ENCODE measurements at regions not wholly inside any gene's neighbourhood (a gene's known extent, or its start where the extent isn't known, plus 50 kb on each side); places are given as distances from the start of the nearest gene placed in this dataset.

DNA sequence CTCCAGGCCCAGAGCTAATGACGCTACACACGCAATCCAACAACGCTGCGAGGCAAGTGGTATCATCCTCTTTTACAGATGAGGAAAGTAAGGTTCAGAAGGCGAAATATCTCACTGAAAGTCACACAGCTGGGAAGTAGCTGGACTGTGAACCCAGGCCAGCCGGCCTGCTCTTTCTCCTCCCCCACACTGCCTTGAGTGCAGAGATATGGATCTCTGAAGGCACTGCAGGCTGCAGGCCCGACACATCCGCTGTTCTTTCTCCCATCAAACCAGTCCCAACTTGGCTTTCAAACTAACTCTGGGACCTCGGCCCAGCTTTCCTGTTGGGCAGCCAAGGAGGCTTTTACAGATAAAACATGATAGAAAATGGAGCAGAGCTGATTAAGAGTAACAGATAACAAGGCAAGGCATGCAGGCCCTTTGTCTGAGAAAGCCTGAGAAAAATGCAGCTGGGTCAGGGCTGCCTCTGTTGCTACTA lies 64.0 kb upstream of the PTPRJ start:
- FAIRE-seq (peak; percentile 51), ATAC-seq (peak; percentile 66), DNase-seq (ENCODE audit: extremely low read depth in 1 of 4, low spot score in 3 of 4) (peak; percentile 45 to 86 (median 62))
- no peaks in the 10 kb centered on the region for H3K9me1 ChIP-seq (ENCODE audit: control insufficient read depth, insufficient read depth, low read length)
- WGBS (ENCODE audit: insufficient coverage, low coverage, missing lambda C conversion rate): 3% methylated on average over 9 of the region's 9 CpGs
- H3K9ac ChIP-seq (ENCODE audit: insufficient read depth in 1 of 2, low read depth in 2 of 2, low read length in 2 of 2): peak overlapping the region; percentile 17 to 46; a peak in 3 of 4 replicates
- H3K4me1 ChIP-seq (replicated peaks in 1 of 2; ENCODE audit: control insufficient read depth in 2 of 2, insufficient read depth in 2 of 2, low read length in 2 of 2): peaks cover 32 to 51% of the 10 kb centered on the region in 2 experiments
- in situ Hi-C loops (cut with MboI): no loop called here
- no peaks in the 10 kb centered on the region for H3K36me3 ChIP-seq (ENCODE audit: control insufficient read depth, insufficient read depth, low read length)
- no TSS peak for BruUV-seq (replicated peaks)
- H3K79me2 ChIP-seq (ENCODE audit: control insufficient read depth, insufficient read depth, low read length): no peaks in the 10 kb centered on the region
- CTCF ChIA-PET (ENCODE audit: low intra/inter-chr PET ratio): no interaction called here
- no peaks in the 10 kb centered on the region for H3K27me3 ChIP-seq (ENCODE audit: control insufficient read depth in 2 of 2, insufficient read depth in 2 of 2, low read length in 2 of 2)
- H4K20me1 ChIP-seq (replicated peaks; ENCODE audit: control insufficient read depth, insufficient read depth, low read length): no peaks in the 10 kb centered on the region
- intact Hi-C loops (cut with micrococcal nuclease): no loop called here
- no peaks in the 10 kb centered on the region for H3K9me3 ChIP-seq (replicated peaks; ENCODE audit: control insufficient read depth, insufficient read depth, low read depth, low read length)
- no peak overlapping the region for H3K4me3 ChIP-seq
- peak overlapping the region; percentile 57 for H3K4me2 ChIP-seq (ENCODE audit: insufficient read depth, low read length)
- peak overlapping the region; percentile 68 for H2AFZ ChIP-seq (ENCODE audit: low read depth, low read length)
- POLR2A ChIA-PET: interaction anchor here (0.6 to 1.5 kb wide), 2 partner anchors 9 to 99 kb away, joined by 3 to 7 read pairs; no protein-coding TSS in a partner anchor
- peak overlapping the region; percentile 55 for H3K27ac ChIP-seq (ENCODE audit: extremely low read depth, low read depth, low read length)
- TF ChIP-seq TRIM24 (IDR thresholded peaks at IDR 0.05): 0 out of 4 replicates have a peak, but pooled peaks of 1 of the 2 experiments have one; percentile 50
- 0 out of 2 replicates have a peak, but pooled peaks have one; percentile 17 for TF ChIP-seq SMARCC2 (IDR thresholded peaks at IDR 0.05; ENCODE audit: low read depth)
- peak; percentile 76 for TF ChIP-seq SMARCE1 (IDR thresholded peaks at IDR 0.05)
- no peak for TF ChIP-seq ZNF717 (CRISPR knock-in tag; IDR thresholded peaks at IDR 0.05)
- TF ChIP-seq, protein P1, sequence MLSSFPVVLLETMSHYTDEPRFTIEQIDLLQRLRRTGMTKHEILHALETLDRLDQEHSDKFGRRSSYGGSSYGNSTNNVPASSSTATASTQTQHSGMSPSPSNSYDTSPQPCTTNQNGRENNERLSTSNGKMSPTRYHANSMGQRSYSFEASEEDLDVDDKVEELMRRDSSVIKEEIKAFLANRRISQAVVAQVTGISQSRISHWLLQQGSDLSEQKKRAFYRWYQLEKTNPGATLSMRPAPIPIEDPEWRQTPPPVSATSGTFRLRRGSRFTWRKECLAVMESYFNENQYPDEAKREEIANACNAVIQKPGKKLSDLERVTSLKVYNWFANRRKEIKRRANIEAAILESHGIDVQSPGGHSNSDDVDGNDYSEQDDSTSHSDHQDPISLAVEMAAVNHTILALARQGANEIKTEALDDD (IDR thresholded peaks at IDR 0.05): no peak
- no peak for TF ChIP-seq PHTF2 (CRISPR knock-in tag; IDR thresholded peaks at IDR 0.05)
- 0 out of 2 replicates have a peak, but pooled peaks have one; percentile 14 for TF ChIP-seq MECOM (CRISPR knock-in tag; IDR thresholded peaks at IDR 0.05)
- TF ChIP-seq, protein P2, sequence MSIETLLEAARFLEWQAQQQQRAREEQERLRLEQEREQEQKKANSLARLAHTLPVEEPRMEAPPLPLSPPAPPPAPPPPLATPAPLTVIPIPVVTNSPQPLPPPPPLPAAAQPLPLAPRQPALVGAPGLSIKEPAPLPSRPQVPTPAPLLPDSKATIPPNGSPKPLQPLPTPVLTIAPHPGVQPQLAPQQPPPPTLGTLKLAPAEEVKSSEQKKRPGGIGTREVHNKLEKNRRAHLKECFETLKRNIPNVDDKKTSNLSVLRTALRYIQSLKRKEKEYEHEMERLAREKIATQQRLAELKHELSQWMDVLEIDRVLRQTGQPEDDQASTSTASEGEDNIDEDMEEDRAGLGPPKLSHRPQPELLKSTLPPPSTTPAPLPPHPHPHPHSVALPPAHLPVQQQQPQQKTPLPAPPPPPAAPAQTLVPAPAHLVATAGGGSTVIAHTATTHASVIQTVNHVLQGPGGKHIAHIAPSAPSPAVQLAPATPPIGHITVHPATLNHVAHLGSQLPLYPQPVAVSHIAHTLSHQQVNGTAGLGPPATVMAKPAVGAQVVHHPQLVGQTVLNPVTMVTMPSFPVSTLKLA (conservative IDR thresholded peaks at IDR 0.05): no peak
- no peak for TF ChIP-seq TARDBP (IDR thresholded peaks at IDR 0.05)
- no peak for TF ChIP-seq PRMT5 (CRISPR knock-in tag; IDR thresholded peaks at IDR 0.05)
- no peak; a peak in 1 of 4 replicates for TF ChIP-seq NRF1 (conservative IDR thresholded peaks at IDR 0.05 in 1 of 2, IDR thresholded peaks at IDR 0.05 in 1 of 2)
- TF ChIP-seq, protein P3, sequence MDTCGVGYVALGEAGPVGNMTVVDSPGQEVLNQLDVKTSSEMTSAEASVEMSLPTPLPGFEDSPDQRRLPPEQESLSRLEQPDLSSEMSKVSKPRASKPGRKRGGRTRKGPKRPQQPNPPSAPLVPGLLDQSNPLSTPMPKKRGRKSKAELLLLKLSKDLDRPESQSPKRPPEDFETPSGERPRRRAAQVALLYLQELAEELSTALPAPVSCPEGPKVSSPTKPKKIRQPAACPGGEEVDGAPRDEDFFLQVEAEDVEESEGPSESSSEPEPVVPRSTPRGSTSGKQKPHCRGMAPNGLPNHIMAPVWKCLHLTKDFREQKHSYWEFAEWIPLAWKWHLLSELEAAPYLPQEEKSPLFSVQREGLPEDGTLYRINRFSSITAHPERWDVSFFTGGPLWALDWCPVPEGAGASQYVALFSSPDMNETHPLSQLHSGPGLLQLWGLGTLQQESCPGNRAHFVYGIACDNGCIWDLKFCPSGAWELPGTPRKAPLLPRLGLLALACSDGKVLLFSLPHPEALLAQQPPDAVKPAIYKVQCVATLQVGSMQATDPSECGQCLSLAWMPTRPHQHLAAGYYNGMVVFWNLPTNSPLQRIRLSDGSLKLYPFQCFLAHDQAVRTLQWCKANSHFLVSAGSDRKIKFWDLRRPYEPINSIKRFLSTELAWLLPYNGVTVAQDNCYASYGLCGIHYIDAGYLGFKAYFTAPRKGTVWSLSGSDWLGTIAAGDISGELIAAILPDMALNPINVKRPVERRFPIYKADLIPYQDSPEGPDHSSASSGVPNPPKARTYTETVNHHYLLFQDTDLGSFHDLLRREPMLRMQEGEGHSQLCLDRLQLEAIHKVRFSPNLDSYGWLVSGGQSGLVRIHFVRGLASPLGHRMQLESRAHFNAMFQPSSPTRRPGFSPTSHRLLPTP (IDR thresholded peaks at IDR 0.05; ENCODE audit: borderline replicate concordance, extremely low read depth, insufficient read length): no peak
- TF ChIP-seq STAT5A (IDR thresholded peaks at IDR 0.05; ENCODE audit: borderline replicate concordance, low read length): no peak
- TF ChIP-seq, protein P4, sequence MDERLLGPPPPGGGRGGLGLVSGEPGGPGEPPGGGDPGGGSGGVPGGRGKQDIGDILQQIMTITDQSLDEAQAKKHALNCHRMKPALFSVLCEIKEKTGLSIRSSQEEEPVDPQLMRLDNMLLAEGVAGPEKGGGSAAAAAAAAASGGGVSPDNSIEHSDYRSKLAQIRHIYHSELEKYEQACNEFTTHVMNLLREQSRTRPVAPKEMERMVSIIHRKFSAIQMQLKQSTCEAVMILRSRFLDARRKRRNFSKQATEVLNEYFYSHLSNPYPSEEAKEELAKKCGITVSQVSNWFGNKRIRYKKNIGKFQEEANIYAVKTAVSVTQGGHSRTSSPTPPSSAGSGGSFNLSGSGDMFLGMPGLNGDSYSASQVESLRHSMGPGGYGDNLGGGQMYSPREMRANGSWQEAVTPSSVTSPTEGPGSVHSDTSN (CRISPR knock-in tag; IDR thresholded peaks at IDR 0.05; ENCODE audit: low read depth): no peak
- TF ChIP-seq, protein P4 (tag; conservative IDR thresholded peaks at IDR 0.05; ENCODE audit: low read depth): 0 out of 2 replicates have a peak, but pooled peaks have one; percentile 22

Measured in K562 (cell line).